Body of pancreas (tissue), 4 donors: ENCODE measurements at regions not wholly inside any gene's neighbourhood (a gene's known extent, or its start where the extent isn't known, plus 50 kb on each side); places are given as distances from the start of the nearest gene placed in this dataset.

Source experiments
- CTCF ChIP-seq, 7 experiments: fragments of 450-650 bp in 4 of 7; fragments of 200-600 bp in 3 of 7; sonication (generic) in 3 of 7; IDR thresholded peaks; one replicate each; pipeline ENCODE4 v1.5.1; 2016 to 2019; ENCODE audit warnings: antibody characterized with exemption in 7 of 7
- POLR2A ChIP-seq, 3 donors: fragments of 450-650 bp; IDR thresholded peaks; one replicate each; pipeline ENCODE4 v1.6.1; 2016; ENCODE audit warnings: antibody characterized with exemption in 3 of 3, mild to moderate bottlenecking in 2 of 3

DNA sequence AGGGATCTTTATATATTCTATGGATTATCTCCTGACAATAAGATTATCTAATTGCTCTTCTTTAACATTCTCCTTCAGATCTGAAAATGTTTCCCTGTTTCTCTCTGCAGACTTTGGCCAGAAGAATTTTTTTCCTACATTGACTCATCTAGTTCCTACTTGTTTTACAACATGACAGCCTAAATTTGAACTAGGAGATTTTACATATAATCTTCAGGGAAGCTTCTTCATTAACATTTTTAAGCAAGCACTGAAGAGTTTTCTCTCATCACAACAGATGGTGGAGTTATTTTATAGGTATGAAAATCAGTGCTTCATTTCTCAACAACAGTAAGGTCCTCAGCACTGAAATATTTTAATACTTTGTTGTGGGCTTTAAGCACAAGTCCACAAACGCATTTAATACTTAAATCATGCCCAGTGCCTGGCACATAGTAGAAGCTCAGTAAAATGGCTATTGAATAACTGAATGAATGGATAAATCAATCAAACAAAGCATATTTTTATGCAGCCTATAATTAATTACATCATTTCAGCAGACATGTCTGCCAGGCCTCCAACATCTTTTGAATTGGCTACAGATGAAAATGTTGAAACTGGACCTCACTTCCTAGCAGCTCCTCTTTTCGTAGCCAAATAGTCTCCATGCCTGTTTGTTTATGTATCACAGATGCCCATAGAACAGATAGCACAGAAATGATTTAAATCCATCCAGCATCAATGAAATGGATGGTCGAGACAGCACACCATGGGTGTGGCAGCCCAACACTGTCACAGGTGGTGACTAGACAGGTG lies 117.3 kb upstream of the POU2AF2 start:
- TF ChIP-seq CTCF (IDR thresholded peaks at IDR 0.05) (no peak), POLR2A (IDR thresholded peaks at IDR 0.05) (no peak)
